ENCODE measurements at regions not wholly inside any gene's neighbourhood (a gene's known extent, or its start where the extent isn't known, plus 50 kb on each side); places are given as distances from the start of the nearest gene placed in this dataset.

- dilution Hi-C loops (cut with MboI; ENCODE audit: extremely low pct_ligation_motif_present, low sequenced_read_pairs) = no loop called here
- FAIRE-seq = no peak
- H3K9me1 ChIP-seq (ENCODE audit: control insufficient read depth, extremely low read depth, insufficient read depth, low read length) = no peaks in the 10 kb centered on the region
Observed at GRCh38 chr10:28403090-28403489, 100.2 kb upstream of the MPP7 start.

GRCh38 chr10:28408237-28408777, 105.4 kb upstream of the MPP7 start:
- Histone ChIP-seq H3K4me1 (ENCODE audit: control insufficient read depth, extremely low read depth, insufficient read depth, low read length) (no peaks in the 10 kb centered on the region), H3K9ac (ENCODE audit: control insufficient read depth, extremely low read depth, insufficient read depth, low read length) (no peak overlapping the region), H3K4me2 (ENCODE audit: control insufficient read depth, extremely low read depth, insufficient read depth, low read depth, low read length) (no peak overlapping the region), H2AFZ (ENCODE audit: control insufficient read depth, low read length) (no peak overlapping the region), H3K36me3 (ENCODE audit: control insufficient read depth in 2 of 2, extremely low read depth in 1 of 2, insufficient read depth in 2 of 2, low read length in 2 of 2) (no peaks in the 10 kb centered on the region), H3K79me2 (ENCODE audit: control insufficient read depth, insufficient read depth, low read length) (no peaks in the 10 kb centered on the region), H3K9me3 (ENCODE audit: control insufficient read depth, low read depth, low read length) (no peaks in the 10 kb centered on the region), H3K27ac (ENCODE audit: control insufficient read depth, insufficient read depth, low read length) (no peak overlapping the region), H3K9me1 (ENCODE audit: control insufficient read depth, extremely low read depth, insufficient read depth, low read length) (no peaks in the 10 kb centered on the region), H4K20me1 (ENCODE audit: control insufficient read depth, extremely low read depth, insufficient read depth, low read length) (no peaks in the 10 kb centered on the region), H3K27me3 (ENCODE audit: control insufficient read depth, extremely low read depth, insufficient read depth, low read length) (no peaks in the 10 kb centered on the region), H3K4me3 (ENCODE audit: control insufficient read depth in 2 of 3, extremely low read depth in 1 of 3, insufficient read depth in 2 of 3, low read depth in 1 of 3, low read length in 3 of 3) (no peak overlapping the region)
- no peak for DNase-seq (ENCODE audit: low read depth, low spot score)
- FAIRE-seq = no peak
- TF ChIP-seq EZH2 (IDR thresholded peaks at IDR 0.05; ENCODE audit: low read length) (no peak), CTCF (optimal IDR thresholded peaks at IDR 0.05 in 1 of 3, IDR thresholded peaks at IDR 0.05 in 1 of 3, conservative IDR thresholded peaks at IDR 0.05 in 1 of 3; ENCODE audit: extremely low read depth in 1 of 3, insufficient read depth in 2 of 3, low read length in 3 of 3) (no peak)
- dilution Hi-C loops (cut with MboI; ENCODE audit: extremely low pct_ligation_motif_present, low sequenced_read_pairs) = no loop called here

More at GRCh38 chr10:28403090-28403489, 100.2 kb upstream of the MPP7 start:
- Histone ChIP-seq H3K27ac (ENCODE audit: control insufficient read depth, insufficient read depth, low read length) (no peak overlapping the region), H3K4me2 (ENCODE audit: control insufficient read depth, extremely low read depth, insufficient read depth, low read depth, low read length) (no peak overlapping the region), H3K9ac (ENCODE audit: control insufficient read depth, extremely low read depth, insufficient read depth, low read length) (no peak overlapping the region), H3K4me3 (ENCODE audit: control insufficient read depth in 2 of 3, extremely low read depth in 1 of 3, insufficient read depth in 2 of 3, low read depth in 1 of 3, low read length in 3 of 3) (no peak overlapping the region), H3K36me3 (ENCODE audit: control insufficient read depth in 2 of 2, extremely low read depth in 1 of 2, insufficient read depth in 2 of 2, low read length in 2 of 2) (no peaks in the 10 kb centered on the region), H4K20me1 (ENCODE audit: control insufficient read depth, extremely low read depth, insufficient read depth, low read length) (no peaks in the 10 kb centered on the region), H3K9me3 (ENCODE audit: control insufficient read depth, low read depth, low read length) (no peaks in the 10 kb centered on the region), H3K27me3 (ENCODE audit: control insufficient read depth, extremely low read depth, insufficient read depth, low read length) (no peaks in the 10 kb centered on the region), H2AFZ (ENCODE audit: control insufficient read depth, low read length) (no peak overlapping the region), H3K4me1 (ENCODE audit: control insufficient read depth, extremely low read depth, insufficient read depth, low read length) (no peaks in the 10 kb centered on the region), H3K79me2 (ENCODE audit: control insufficient read depth, insufficient read depth, low read length) (no peaks in the 10 kb centered on the region)
- DNase-seq (ENCODE audit: low read depth, low spot score) = no peak
- TF ChIP-seq EZH2 (IDR thresholded peaks at IDR 0.05; ENCODE audit: low read length) = no peak
- no peak for TF ChIP-seq CTCF (optimal IDR thresholded peaks at IDR 0.05 in 1 of 3, IDR thresholded peaks at IDR 0.05 in 1 of 3, conservative IDR thresholded peaks at IDR 0.05 in 1 of 3; ENCODE audit: extremely low read depth in 1 of 3, insufficient read depth in 2 of 3, low read length in 3 of 3)

Measured in keratinocyte (primary cell).